Coronary artery (tissue), 2 donors: ENCODE measurements at regions not wholly inside any gene's neighbourhood (a gene's known extent, or its start where the extent isn't known, plus 50 kb on each side); places are given as distances from the start of the nearest gene placed in this dataset.

ENCODE experiments used
- DNase-seq: peaks from one replicate; pipeline ENCODE4 v3.0.0-alpha.2; 2017; ENCODE audit warnings: low spot score
- H3K27ac ChIP-seq, 2 donors: fragments of 200-600 bp; sonication (generic); one replicate each; pipeline ENCODE4 v1.5.1; 2016 to 2019
- H3K4me3 ChIP-seq: fragments of 200-600 bp; sonication (generic); 2 replicates; pipeline ENCODE4 v1.5.1; 2016; ENCODE audit warnings: mild to moderate bottlenecking, moderate library complexity
- CTCF ChIP-seq: fragments of 200-600 bp; sonication (generic); IDR thresholded peaks from one replicate; pipeline ENCODE4 v1.5.1; 2019; ENCODE audit warnings: antibody characterized with exemption

GRCh38 chr10:52474265-52474664 is 160.2 kb downstream of the DKK1 start:
- DNase-seq: no peak
- Histone ChIP-seq H3K4me3 (no peak overlapping the region), H3K27ac (no peak overlapping the region)
- no peak for TF ChIP-seq CTCF

- DNase-seq: no peak
- Histone ChIP-seq H3K4me3 (no peak overlapping the region), H3K27ac (no peak overlapping the region)
- no peak for TF ChIP-seq CTCF
Observed at GRCh38 chr10:52477305-52477704, 163.2 kb downstream of the DKK1 start.

- DNase-seq: no peak
- Histone ChIP-seq H3K27ac (no peak overlapping the region), H3K4me3 (no peak overlapping the region)
- no peak for TF ChIP-seq CTCF
Observed at GRCh38 chr10:52479567-52479966, 165.5 kb downstream of the DKK1 start.

- H3K4me3 ChIP-seq: no peak overlapping the region
- no peak for DNase-seq
- no peak overlapping the region for H3K27ac ChIP-seq
- TF ChIP-seq CTCF: no peak
Observed at GRCh38 chr10:52481986-52482555, 168.0 kb downstream of the DKK1 start.

GRCh38 chr10:52483587-52483986 is 169.5 kb downstream of the DKK1 start:
- H3K27ac ChIP-seq: no peak overlapping the region
- no peak for DNase-seq
- no peak overlapping the region for H3K4me3 ChIP-seq
- no peak for TF ChIP-seq CTCF

- no peak for TF ChIP-seq CTCF
- no peak overlapping the region for H3K4me3 ChIP-seq
- no peak overlapping the region for H3K27ac ChIP-seq
- no peak for DNase-seq
Observed at GRCh38 chr10:52484206-52485065, 170.4 kb downstream of the DKK1 start.

GRCh38 chr10:52485462-52485861 is 171.4 kb downstream of the DKK1 start:
- Histone ChIP-seq H3K27ac (no peak overlapping the region), H3K4me3 (no peak overlapping the region)
- no peak for TF ChIP-seq CTCF
- DNase-seq: no peak
